ENCODE measurements at regions not wholly inside any gene's neighbourhood (a gene's known extent, or its start where the extent isn't known, plus 50 kb on each side); places are given as distances from the start of the nearest gene placed in this dataset.

DNA sequence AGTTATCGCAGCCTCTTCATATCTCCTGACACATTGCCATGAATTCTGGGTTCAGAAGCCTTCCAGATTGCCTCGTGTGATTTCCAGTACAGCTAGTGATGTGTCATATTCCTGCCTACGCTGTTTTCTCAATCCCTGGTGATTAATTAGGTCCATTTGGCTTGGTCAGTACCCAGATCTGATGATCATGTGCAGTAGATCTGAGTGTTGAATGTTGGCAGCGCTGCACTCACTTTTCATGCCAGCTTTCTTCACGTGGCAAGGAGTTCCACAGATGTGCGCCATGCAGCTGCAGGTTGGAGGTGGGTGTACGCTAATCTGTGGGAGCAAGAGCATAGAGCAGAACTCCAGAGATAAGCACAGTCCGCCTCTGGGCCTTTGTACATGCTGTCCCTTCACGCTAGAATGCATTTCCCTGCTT is 86.9 kb upstream of the COL6A5 start:
- TF ChIP-seq MYC (IDR thresholded peaks at IDR 0.05; ENCODE audit: low read depth, low read length) (no peak), POLR2A (IDR thresholded peaks at IDR 0.05; ENCODE audit: low read depth, low read length) (no peak), MAX (IDR thresholded peaks at IDR 0.05; ENCODE audit: insufficient read depth, insufficient read length) (no peak)
- TF ChIP-seq, protein P1, sequence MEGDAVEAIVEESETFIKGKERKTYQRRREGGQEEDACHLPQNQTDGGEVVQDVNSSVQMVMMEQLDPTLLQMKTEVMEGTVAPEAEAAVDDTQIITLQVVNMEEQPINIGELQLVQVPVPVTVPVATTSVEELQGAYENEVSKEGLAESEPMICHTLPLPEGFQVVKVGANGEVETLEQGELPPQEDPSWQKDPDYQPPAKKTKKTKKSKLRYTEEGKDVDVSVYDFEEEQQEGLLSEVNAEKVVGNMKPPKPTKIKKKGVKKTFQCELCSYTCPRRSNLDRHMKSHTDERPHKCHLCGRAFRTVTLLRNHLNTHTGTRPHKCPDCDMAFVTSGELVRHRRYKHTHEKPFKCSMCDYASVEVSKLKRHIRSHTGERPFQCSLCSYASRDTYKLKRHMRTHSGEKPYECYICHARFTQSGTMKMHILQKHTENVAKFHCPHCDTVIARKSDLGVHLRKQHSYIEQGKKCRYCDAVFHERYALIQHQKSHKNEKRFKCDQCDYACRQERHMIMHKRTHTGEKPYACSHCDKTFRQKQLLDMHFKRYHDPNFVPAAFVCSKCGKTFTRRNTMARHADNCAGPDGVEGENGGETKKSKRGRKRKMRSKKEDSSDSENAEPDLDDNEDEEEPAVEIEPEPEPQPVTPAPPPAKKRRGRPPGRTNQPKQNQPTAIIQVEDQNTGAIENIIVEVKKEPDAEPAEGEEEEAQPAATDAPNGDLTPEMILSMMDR (IDR thresholded peaks at IDR 0.05; ENCODE audit: extremely low read depth in 1 of 2, insufficient read depth in 1 of 2, low read depth in 1 of 2, low read length in 2 of 2), result no peak

Data from endothelial cell of umbilical vein (primary cell).